NCI-H2227 (cell line): ENCODE measurements at regions not wholly inside any gene's neighbourhood (a gene's known extent, or its start where the extent isn't known, plus 50 kb on each side); places are given as distances from the start of the nearest gene placed in this dataset.
A peak's percentile ranks its signal among the peaks of the same experiment; 100 is the strongest.

Experiments used
- DNase-seq: peaks from one replicate; lab custom pipeline; 2025; ENCODE audit not compliant: unreplicated experiment; lab: John Stamatoyannopoulos, UW

DNA sequence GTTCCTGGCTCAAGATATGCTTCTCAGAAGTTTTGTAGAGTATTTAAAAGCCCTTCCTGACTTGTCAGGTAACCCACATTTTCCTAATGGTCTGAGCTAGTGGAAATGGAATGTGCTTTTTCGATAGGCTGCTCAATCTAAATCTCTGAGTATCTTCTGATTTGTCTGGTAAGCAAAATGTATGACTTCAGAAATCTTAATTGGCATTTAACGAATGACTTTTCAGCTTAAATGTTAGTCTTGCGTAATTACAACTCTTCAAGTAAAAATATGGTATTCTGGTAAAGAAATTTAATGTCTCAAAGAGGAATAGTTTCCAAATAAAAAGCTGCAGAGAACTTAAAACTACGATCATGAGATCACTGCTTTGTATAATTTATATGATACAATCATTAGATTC is 379.1 kb downstream of the ANKRD50 start:
- DNase-seq: no peak

DNA sequence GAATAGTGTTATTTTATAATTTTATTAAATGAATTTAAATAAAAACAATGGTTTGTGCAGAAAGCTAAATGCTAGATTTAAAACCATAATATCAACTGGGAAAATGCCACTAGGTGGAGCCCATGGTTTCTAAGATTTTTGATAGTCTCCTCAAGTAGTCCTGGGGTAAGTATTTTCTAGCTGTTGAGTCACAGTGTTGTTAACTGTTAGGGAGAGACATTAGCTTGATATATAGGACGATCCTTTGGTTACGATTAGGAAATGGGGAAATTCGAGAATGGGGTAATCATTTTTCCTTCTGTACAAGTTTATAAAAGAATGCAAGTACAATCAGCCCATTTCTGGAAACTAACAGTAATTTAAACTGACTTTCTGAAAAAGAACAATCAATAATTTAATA is 378.4 kb downstream of the ANKRD50 start:
- DNase-seq: peak; percentile 13

DNA sequence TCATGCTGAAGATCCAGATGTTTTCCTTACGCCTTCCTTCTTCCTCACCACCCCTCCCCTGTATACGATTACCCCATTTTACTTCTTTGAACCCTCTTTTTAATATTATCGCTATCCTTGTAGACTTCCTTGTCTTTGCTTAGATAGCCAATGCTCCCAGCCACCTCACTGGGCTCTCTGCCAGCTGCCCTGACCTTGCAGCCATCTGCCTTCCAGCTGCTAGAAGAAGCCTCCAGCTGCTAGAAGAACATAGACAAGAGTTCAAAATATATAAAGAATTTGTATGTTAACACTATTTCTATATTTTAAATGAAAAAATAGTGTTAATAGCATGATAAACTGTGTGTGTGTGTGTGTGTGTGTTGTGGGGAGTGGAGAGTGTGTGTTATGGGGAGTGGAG is 374.7 kb downstream of the ANKRD50 start:
- no peak for DNase-seq

DNA sequence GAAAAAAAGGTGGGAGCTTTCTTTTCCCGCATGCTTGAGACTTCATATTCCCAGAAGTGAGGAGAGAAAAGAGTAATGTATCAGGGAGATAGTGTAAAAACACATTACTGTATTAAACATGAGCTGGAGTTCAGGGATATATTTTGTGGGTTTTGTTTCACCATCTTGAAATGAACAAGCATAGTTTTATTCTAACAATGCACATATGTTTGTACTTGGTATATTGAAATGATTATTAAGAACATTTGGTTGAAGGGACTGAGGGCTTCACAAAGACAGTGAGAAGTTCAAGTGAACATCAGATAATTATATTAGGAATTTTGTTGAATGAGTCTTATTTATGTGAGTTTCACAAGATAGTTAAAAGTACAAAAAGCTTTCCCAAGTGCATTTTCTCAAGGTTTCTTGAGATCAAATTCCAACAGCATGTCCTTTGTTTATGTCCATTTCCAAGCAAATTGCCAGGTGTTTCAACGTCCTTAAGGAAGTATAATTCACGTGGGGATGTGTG is 368.8 kb downstream of the ANKRD50 start:
- DNase-seq: no peak

DNA sequence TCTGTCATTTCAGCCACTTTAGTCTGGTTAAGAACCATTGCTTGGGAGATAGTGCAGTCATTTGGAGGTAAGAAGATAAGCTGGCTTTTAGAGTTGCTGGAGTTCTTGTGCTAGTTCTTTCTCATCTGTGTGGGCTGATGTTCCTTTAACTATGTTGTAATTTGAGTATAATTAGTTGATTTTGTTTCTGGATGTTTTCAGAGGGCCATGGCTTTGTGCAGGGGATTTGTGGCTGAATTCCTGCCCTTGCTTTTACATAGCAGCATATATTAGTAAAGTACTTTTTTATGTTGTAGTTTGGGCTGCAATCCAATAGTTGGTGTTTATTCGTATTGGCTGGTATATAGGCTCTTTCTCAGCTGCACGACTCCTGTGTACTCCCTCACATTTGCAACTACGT is 339.6 kb downstream of the ANKRD50 start:
- no peak for DNase-seq

DNA sequence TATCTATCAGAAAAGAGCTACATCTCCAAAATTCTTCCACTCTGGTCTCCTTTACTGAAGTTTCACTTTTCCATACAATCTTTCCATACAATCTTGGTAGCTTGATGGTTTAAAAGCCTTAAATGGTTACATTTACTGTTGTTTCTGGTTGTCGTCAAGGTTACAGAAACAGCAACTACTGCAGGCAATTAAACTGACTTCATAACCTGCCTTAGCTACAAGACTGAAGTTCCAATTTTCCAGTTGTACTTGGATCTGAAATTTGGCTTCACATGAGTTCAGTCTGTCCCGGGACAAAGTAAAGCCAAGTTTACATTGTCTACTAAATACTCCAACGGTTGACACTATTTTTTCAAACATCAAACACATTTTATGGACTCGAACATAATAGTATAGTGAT is 326.4 kb downstream of the ANKRD50 start:
- DNase-seq: no peak

DNA sequence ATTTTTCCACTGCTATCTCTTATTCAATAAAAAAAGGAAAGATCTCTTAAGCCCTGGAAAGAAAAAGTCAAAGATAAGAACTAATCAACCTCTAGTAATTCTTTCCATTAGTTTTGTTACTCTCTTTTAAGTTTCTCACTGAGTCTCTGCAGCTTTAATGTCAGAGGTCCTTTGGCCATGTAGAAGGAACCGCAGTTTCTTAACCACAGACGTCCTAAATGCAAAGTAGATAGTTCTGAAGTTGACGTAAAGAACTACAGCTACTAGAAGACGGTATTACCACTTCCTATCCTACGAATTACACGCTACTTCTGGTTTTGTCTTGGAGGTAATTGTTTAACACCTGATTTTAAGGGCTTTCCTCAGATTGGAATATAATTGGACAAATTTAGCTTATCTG is 325.9 kb downstream of the ANKRD50 start:
- DNase-seq: no peak

DNA sequence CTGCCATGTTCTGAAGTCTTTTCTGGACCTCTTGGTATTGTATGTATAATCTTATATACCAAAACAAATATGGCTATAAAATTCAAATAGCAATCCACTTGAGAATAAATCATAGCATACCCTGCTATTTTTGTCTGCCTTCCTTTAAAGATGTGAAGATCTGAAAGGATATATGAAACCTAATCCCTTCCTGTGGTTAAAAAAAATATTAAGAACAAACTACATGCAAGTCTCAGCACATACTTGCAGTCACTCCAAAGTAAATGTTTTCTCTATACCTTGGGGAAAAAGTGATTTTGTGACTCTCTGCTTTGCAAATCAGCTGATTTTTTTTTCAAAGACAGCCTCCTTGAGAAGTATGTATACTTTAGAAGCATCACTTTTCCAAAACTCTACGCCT is 322.9 kb downstream of the ANKRD50 start:
- DNase-seq: no peak

DNA sequence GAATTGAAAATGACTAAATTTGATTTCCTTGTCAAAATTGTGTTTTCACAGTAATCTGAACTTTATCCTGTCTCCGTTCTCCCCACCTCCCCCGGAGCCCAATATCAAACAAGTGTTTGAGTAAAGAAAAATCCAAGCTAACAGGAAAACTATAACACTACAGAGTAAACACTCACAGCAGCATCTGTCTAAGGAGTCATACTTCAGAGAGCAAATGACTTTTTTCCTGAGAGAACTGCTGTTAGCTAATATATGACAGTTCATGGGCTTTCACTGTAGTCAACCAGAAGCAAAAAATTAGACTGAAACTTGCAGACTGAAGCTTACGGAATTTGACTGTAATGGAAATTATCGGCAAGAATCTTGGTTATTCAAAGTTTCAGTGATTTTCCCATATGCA is 321.7 kb downstream of the ANKRD50 start:
- no peak for DNase-seq

DNA sequence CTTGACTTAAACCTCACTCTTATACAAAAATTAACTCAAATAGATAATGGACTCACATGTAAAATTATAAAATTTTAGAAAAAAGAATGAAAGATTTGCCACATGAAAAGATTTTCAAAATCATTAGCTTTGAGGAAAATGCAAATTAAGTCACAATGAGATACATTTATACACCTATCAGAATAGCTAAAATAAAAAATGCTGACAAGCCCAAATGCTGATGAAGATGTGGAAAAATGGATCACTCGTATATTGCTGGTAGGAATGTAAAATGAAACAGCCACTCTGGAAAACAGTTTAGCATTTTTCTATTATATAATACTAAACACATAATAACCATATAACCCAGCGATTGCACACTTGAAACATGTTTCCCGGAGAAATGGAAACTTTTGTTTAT is 316.2 kb downstream of the ANKRD50 start:
- no peak for DNase-seq

DNA sequence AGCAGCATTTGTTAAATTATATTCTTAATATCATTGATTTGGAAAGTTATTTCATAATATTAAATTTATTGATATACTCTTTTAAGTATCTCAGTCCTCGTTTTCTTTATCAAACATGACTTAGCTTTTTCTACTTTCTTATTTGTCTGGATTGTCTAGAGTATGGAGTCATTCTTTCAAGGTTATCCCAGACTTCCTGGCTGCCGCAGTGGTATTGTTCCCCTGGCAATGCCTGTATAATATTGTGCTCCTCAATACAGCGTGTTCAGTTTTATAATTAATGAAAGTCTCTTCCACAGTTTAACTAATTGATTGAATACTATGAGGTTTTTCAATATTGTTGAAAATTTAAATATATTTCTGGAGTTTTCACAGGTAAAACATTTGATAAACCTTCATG is 310.9 kb downstream of the ANKRD50 start:
- no peak for DNase-seq

DNA sequence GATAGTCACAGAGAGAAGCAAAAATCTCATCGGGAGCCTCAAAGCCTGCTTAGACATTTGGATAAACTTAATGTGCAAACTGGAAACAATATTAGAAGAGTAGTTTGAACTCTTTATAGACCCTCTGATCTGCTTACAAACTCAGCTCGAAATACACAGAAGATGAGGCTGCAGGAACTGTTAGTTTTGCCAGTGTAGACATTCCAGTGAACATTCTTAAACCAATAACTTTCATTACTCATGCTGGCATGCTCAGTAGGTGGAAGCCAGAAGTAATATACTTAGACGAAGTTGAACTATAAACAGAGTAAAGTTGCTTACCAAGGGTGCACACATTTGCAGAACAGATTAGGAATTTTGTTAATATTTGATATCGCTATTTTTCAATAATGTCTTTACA is 303.5 kb downstream of the ANKRD50 start:
- DNase-seq: no peak

DNA sequence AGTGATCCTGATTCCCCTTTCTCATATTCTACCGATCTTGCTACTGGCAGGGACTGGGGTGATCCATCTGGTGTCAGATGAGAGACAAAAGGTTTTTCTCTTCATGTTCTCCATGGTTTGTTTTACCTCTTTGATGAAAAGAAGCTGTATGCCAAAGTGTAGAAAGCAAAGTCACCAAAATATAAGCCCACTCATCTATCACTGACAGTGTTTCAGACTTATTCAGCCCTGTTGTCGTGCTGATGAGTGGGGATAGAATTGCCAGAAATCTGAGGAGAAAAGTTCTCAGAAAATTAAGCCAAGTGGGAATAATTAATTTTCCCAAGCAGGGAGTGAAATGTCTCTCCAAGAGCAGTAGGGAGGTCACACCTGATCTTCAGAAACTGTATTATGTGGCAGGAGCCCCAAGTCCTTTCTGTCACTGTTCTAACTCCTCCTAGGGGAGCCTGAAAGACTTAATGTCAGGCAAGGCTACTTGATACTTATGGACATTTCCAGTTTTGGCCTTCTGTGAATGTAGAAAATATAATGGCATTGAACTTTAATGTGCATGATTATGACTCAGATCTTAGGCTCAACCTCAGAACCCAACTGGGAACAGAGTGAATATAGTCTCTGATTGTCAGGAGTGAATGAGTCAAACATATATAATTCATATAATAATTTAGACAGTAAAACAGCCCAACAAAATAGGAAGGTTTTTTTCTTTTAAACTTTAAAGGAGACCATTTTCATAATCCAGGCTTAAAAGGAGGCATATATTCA is 298.1 kb downstream of the ANKRD50 start:
- DNase-seq: no peak

DNA sequence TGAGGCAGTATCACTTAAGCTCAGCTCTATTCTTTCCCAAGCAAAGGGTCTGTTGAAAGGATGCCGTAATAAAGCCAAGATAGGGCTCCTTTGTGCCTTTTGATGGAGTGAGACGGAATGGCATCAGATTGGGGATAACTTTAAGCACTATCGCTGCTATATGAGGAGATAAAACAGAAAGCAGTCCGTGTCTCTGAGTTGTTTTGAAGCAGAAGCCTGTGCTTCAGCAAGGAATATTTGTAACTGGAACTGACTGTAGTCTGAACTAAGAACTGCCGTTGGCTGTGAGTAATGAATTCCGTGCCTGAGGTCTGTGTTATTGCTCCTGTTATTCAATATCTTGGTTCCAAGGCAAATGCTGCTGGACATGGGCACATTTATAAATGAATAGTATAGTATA is 297.4 kb downstream of the ANKRD50 start:
- DNase-seq: no peak

DNA sequence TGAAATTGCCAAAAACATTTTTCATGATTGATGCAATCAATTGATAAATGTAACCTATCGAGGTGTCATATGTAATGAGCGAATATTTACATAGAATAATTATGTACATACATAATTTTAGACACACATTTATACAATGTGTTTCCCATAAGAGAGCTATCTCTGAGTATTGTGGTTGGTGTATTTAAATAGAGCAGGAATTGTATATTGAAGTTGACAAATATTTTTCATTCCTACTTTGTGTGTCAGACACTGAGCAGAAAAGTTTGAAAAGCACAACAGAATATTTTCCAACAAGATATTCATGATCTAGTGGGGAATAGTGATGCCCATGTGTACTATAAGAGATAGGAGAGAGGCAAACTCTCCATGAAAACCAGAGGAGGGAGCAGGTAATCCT is 295.2 kb downstream of the ANKRD50 start:
- no peak for DNase-seq

DNA sequence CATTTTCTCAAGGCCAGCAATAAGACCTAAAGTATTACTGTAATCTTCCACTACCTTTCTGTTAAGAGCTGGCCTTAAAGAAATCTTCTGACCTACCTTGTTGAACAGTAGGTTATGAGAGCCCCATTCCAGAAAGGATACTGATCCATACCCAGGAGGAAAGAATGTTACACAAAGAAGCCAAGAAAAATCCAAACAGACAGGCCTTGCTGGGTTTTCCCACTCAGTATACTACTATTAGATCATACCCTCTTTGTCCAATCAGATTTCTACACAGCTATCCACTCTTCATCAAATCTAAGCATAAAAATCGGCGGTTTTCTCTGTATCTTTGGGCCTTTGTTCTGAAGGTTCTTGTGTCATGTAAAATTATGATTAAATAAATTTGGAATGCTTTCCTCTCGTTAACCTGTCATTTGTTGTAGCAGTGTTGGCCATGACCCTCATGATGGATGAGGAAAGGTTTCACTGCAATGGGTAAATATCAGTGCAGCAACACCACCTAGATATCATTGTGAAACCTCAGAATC is 292.3 kb downstream of the ANKRD50 start:
- DNase-seq: no peak

DNA sequence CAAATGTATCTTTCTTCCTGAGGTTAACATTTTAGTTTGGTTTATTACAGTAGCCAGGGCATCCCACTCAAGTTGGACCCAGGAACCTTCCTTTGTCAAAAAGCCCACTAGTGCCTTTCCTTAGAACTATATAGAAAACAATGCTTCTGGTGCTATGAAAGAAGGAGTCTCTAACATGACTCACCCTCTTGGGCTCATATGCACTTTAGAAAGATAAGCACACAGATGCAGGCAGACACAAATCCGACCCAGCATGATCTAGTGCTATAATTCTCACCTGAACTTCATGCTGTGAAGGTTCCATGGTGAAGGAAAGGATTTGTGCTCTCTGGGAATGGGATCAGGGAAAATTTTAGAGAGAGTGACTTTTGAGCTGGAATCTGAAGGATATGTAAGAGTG is 289.4 kb downstream of the ANKRD50 start:
- DNase-seq: no peak

DNA sequence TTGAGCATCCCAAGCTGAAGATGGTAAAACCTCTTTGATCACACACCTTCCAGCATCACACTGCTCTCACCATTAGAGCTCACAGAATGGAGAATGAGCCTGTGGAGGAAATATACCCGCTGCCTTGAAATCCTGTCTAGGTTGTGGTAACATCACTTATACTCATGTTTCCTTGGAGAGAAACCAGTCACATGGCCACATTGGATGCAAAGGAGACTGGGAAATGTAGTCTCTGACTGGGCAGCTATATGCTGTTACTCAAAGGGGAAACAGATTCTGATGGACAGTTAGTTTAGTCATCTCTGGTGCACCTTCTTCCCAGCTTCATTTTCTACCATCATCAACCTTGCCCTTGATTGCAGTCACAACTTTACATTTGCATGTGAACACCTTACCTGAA is 286.3 kb downstream of the ANKRD50 start:
- DNase-seq: no peak

DNA sequence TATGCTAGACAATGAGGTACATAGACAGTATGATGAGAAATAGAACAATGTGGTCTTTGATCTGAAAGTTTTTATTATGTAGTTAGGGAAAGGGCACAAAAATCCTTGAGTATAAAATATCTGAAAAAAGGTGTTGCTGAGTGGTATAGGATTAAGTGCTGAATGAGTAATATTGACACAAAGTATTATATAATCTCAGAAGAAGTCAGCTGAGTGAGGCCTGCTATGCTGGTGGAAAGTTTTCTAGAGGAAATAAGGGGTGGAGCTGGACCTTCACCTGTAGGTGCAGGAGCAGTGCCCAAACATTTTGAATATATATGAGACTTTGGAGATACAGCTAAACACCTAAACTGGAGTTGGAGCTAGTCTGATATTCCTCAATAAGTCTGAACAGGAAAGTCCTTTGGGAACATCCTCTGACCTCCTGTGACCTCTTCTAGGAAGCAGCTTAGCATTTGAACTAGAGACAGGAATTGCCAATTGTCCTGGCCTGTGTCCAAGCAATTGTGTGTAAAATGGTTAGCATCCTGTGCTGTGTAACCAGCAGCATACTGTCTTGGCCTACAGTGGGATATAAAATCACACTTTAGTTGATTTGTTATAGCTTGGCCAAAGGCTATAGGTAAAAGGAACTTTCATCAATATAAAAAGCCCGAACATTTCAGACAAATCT is 285.3 kb downstream of the ANKRD50 start:
- no peak for DNase-seq

DNA sequence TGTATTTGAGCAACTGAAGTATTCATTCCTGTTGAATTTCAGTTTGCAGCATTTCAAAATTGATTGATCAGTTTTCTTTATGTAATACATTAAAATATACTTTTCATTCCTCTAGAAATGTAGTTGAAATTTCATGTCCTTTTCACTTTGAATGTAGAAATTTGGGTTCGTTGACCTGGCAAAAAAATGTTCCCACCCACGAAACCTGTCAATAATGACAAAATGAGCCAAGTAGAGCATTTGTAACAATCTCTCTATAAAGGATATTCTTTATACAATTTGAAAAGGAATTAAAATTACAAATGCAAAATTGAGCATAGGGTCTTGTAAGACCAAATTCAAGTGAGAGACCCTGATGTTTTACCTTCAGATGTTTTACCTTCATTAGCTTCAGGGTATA is 283.9 kb downstream of the ANKRD50 start:
- DNase-seq: no peak

DNA sequence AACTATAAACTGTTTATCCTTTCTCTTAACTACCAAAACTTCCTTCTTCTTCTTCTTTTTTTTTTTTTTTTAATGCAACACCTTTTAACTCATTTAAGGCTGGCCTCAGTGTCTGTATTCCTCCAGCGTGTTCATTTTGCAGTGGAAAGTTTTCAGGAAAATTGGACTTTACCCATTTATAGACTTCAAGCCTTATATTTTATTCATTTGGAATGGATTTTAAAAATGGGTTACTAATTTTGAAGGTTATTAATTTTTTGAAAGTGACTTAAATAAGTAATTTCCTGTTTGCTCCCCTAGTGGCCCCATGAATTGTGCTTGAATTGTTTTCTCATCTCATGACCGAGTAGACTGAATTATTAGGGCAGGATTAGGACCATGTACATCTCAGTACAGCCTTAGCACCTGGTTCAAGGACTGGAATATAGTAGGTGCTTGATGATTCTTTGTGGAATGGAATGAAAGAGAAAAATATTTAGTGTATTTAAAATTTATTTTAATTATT is 282.7 kb downstream of the ANKRD50 start:
- DNase-seq: no peak

DNA sequence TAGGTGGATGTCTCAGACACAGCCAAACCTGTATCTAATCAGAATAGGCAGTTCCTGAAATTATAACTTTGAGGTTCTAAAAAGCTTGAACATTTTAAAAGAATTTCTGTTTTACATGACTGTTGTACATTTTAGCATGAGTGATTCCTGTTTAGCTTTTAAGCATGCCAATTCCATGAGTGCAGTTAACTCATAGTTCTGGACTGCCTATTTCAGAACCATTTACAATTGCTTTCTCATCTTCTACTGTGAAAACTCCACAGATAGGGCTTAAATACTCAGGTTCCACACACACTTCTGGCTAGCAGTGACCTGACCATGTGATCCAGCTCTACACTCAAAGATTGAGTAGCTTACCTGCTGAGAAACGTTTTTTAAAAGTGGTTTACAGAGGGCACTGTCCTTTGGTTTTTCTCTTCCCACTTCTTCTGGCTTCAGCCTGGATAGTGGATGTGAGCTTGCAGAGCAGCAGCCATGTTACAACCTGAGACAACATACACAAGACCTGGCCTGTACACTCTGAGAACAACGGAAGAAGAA is 280.8 kb downstream of the ANKRD50 start:
- DNase-seq: no peak
